Astrocyte of the spinal cord (primary cell): ENCODE measurements at regions not wholly inside any gene's neighbourhood (a gene's known extent, or its start where the extent isn't known, plus 50 kb on each side); places are given as distances from the start of the nearest gene placed in this dataset.

Source experiments
- DNase-seq: peaks from one replicate; pipeline ENCODE4 v3.0.0; 2011; ENCODE audit warnings: low read depth, low spot score
- H3K4me3 ChIP-seq: 2 replicates; pipeline ENCODE4 v1.5.1; 2011; ENCODE audit warnings: low read depth, mild to moderate bottlenecking, low read length, moderate library complexity
- CTCF ChIP-seq: IDR thresholded peaks from 2 replicates; pipeline ENCODE4 v1.5.1; 2012; ENCODE audit warnings: low read depth, mild to moderate bottlenecking, low read length, inconsistent platforms
- in situ Hi-C: cut with HindIII; loops from 2 replicates; pipeline ENCODE4 v1.10.0; 2017; ENCODE audit warnings: low sequenced_read_pairs

DNA sequence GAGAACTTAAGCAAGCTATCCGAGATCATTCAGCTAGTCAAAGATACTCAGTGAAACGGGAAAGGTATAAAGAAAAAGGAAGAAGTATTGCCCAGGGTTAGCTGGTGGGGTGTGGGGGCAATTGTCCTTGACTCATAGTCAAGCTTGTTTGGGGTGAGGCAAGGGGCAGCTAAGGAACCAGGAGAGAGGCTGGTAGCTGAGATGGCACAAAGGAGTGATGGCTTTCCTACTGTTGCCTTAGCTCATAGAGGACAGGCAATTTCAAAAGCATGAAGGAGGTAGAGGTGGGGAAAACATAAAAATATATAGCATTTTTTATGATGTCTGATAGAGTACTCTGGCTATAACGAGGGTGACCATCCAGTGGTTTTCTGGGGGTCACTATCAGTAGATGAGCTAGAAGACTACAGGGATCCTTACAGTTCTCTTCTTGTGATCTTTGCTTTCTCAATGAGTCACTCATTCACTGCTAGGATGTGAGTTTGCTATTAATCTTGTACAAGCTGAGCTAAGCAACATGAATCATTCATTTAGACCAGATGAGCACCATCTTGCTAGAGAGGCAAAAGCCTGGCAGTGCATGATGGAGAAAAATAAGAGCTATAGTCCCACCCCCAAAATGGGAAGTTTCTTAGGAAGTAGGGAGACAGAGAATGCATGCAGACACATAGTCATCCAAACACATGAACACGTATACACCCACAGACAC lies 207.1 kb upstream of the PFN2 start:
- in situ Hi-C loops, result no loop called here

DNA sequence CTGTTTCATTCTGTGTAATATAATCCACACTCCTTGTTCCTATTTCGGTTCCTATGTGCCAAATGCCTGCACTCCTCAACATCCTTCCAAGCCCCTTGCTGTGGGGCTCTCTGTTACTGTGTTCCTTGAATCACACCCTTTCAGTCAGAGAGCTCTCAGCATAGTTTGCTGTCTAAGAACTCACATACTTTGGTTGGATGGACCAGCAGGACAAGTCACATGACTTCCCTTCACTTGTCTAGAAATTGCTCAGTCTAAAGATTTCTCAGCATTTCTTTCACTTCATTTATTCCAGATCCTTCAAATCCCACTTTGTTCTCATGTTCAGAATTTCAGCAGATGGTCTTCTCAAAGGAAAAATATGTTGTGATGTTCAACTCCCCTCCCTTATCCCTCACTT lies 203.5 kb upstream of the PFN2 start:
- in situ Hi-C loops, result no loop called here
- H3K4me3 ChIP-seq, result no peak overlapping the region
- no peak for DNase-seq
- no peak for TF ChIP-seq CTCF

More for the DNA sequence above, 207.1 kb upstream of the PFN2 start:
- H3K4me3 ChIP-seq, result no peak overlapping the region
- DNase-seq, result peak; percentile 74
- TF ChIP-seq CTCF, result no peak

GRCh38 chr3:150172356-150172755 lies 201.7 kb upstream of the PFN2 start:
- no peak for TF ChIP-seq CTCF
- no peak overlapping the region for H3K4me3 ChIP-seq
- in situ Hi-C loops, result no loop called here
- DNase-seq, result no peak

GRCh38 chr3:150170852-150171520 lies 200.3 kb upstream of the PFN2 start:
- in situ Hi-C loops, result no loop called here
- no peak overlapping the region for H3K4me3 ChIP-seq
- DNase-seq, result no peak
- no peak for TF ChIP-seq CTCF

- no peak overlapping the region for H3K4me3 ChIP-seq
- in situ Hi-C loops, result no loop called here
- no peak for TF ChIP-seq CTCF
- no peak for DNase-seq
These were observed 198.7 kb upstream of the PFN2 start for GRCh38 chr3:150169330-150169940.

DNA sequence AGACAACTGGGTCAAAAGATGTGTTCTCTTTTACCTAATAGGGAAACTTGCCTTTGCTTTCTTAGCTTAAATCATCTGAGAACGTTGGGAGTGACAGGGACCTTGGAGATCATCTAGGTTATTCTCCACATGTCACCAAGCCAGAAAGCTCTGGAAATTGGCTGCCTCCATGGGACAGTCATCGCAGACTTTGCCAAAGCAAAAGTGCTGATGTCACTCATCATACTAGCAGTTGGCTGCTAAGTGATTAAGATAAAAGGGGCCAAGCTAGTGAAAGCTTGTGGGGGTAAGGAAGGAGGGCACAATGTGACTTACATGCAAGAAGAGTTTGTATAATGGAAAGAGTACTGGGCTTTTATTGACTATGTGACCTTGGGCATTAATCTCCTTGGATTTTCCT lies 198.0 kb upstream of the PFN2 start:
- TF ChIP-seq CTCF, result no peak
- H3K4me3 ChIP-seq, result no peak overlapping the region
- no peak for DNase-seq
- in situ Hi-C loops, result no loop called here
